SK-N-SH (cell line): ENCODE measurements at regions not wholly inside any gene's neighbourhood (a gene's known extent, or its start where the extent isn't known, plus 50 kb on each side); places are given as distances from the start of the nearest gene placed in this dataset.

Experiments
- CTCF ChIA-PET: fragments of 300-600, 350-600 bp; formaldehyde crosslinking; extraction: SDS; loops from one replicate; lab custom pipeline; 2021; lab: Yijun Ruan, JAX
- POLR2A ChIA-PET: fragments of 350-600 bp; sonication (Branson Sonifier 250); formaldehyde crosslinking; extraction: SDS; loops from one replicate; lab custom pipeline; 2020; ENCODE audit warnings: antibody characterized with exemption, inconsistent platforms; lab: Yijun Ruan, JAX
- DNase-seq: peaks from one replicate; pipeline ENCODE4 v3.0.0; 2012
- H2AFZ ChIP-seq: fragments of 200-600 bp; sonication (generic); 2 replicates; pipeline ENCODE4 v1.8.1; 2016; ENCODE audit warnings: antibody characterized with exemption, mild to moderate bottlenecking, low read depth
- H3F3A ChIP-seq: fragments of 200-600 bp; sonication (generic); replicated peaks from 2 replicates; pipeline ENCODE3; 2016; ENCODE audit warnings: antibody characterized with exemption, mild to moderate bottlenecking; ENCODE audit not compliant: insufficient read depth
- H3K27ac ChIP-seq, 2 experiments: fragments of 200-500 bp in 1 of 2; fragments of 200-600 bp in 1 of 2; sonication (Bioruptor generic) in 1 of 2; sonication (generic), shearing (Covaris generic) in 1 of 2; 2 replicates each; pipeline versions ENCODE4 v1.5.1 to v1.6.1; 2014 to 2016; ENCODE audit warnings: low read depth in 2 of 2, inconsistent platforms in 1 of 2, low read length in 1 of 2, mild to moderate bottlenecking in 1 of 2, mixed read lengths in 1 of 2
- H3K27me3 ChIP-seq: fragments of 200-600 bp; sonication (generic), shearing (Covaris generic); 2 replicates; pipeline ENCODE4 v1.6.1; 2016; ENCODE audit warnings: mixed run types; ENCODE audit not compliant: insufficient read depth
- H3K36me3 ChIP-seq, 2 experiments: fragments of 200-500 bp in 1 of 2; fragments of 200-600 bp in 1 of 2; sonication (Bioruptor generic) in 1 of 2; sonication (generic) in 1 of 2; replicated peaks in 1 of 2; 2 replicates each; pipeline versions ENCODE3 to v1.5.1; 2014 to 2016; ENCODE audit warnings: low read length in 1 of 2, mild to moderate bottlenecking in 1 of 2; ENCODE audit not compliant: insufficient read depth in 2 of 2, control insufficient read depth in 1 of 2
- H3K4me1 ChIP-seq, 2 experiments: fragments of 200-500 bp in 1 of 2; fragments of 200-600 bp in 1 of 2; sonication (Bioruptor generic) in 1 of 2; sonication (generic), shearing (Covaris generic) in 1 of 2; 2 replicates each; pipeline versions ENCODE4 v1.5.1 to v1.6.1; 2014 to 2016; ENCODE audit warnings: low read depth in 1 of 2, low read length in 1 of 2, mixed run types in 1 of 2; ENCODE audit not compliant: insufficient read depth in 2 of 2, control insufficient read depth in 1 of 2
- H3K4me2 ChIP-seq: fragments of 200-600 bp; sonication (generic), shearing (Covaris generic); 2 replicates; pipeline ENCODE4 v1.6.1; 2017; ENCODE audit warnings: mixed run types
- H3K4me3 ChIP-seq, 2 experiments: fragments of 200-500 bp in 1 of 2; fragments of 200-600 bp in 1 of 2; sonication (Bioruptor generic) in 1 of 2; sonication (generic), shearing (Covaris generic) in 1 of 2; 2 replicates each; pipeline versions ENCODE4 v1.5.1 to v1.8.1; 2014 to 2016; ENCODE audit warnings: low read depth in 2 of 2, inconsistent platforms in 1 of 2, low read length in 1 of 2, mild to moderate bottlenecking in 1 of 2, mixed read lengths in 1 of 2, moderate library complexity in 1 of 2
- H3K79me2 ChIP-seq: fragments of 200-600 bp; sonication (generic); 2 replicates; pipeline ENCODE4 v1.8.1; 2017; ENCODE audit warnings: mild to moderate bottlenecking; ENCODE audit not compliant: insufficient read depth
- H3K9ac ChIP-seq: fragments of 200-600 bp; sonication (generic); 2 replicates; pipeline ENCODE4 v1.6.1; 2017; ENCODE audit warnings: mixed run types
- H3K9me2 ChIP-seq: fragments of 200-600 bp; sonication (generic); 2 replicates; pipeline ENCODE4 v1.6.1; 2017; ENCODE audit warnings: mixed run types
- H3K9me3 ChIP-seq: fragments of 200-600 bp; sonication (generic); 2 replicates; pipeline ENCODE4 v1.6.1; 2017; ENCODE audit warnings: mixed run types, mild to moderate bottlenecking, moderate library complexity
- H4K20me1 ChIP-seq: fragments of 200-600 bp; sonication (generic); 2 replicates; pipeline ENCODE4 v1.6.1; 2017; ENCODE audit warnings: mild to moderate bottlenecking, mixed run types; ENCODE audit not compliant: insufficient read depth
- FOXM1 ChIP-seq: IDR thresholded peaks from 2 replicates; pipeline ENCODE4 v1.4.0; 2012; ENCODE audit warnings: low read depth, mild to moderate bottlenecking
- GABPA ChIP-seq: IDR thresholded peaks from 2 replicates; pipeline ENCODE4 v1.4.0; 2012; ENCODE audit warnings: low read depth, mild to moderate bottlenecking
- GATA2 ChIP-seq: sonication (generic); formaldehyde crosslinking; IDR thresholded peaks from 2 replicates; pipeline ENCODE4 v1.5.0; 2020; ENCODE audit warnings: mild to moderate bottlenecking, missing genetic modification reagents
- MEF2A ChIP-seq: IDR thresholded peaks from 2 replicates; pipeline ENCODE4 v1.4.0; 2012; ENCODE audit warnings: low read depth, borderline replicate concordance
- NFIC ChIP-seq: IDR thresholded peaks from 2 replicates; pipeline ENCODE4 v1.4.0; 2012; ENCODE audit warnings: borderline replicate concordance
- NRF1 ChIP-seq: IDR thresholded peaks from 2 replicates; pipeline ENCODE4 v1.6.1; 2012; ENCODE audit warnings: low read depth, mild to moderate bottlenecking, low read length
- RFX5 ChIP-seq: IDR thresholded peaks from 2 replicates; pipeline ENCODE4 v1.6.1; 2012; ENCODE audit warnings: mild to moderate bottlenecking, improper control_type of control experiment, low read length
- RXRA ChIP-seq: IDR thresholded peaks from 2 replicates; pipeline ENCODE4 v1.4.0; 2012; ENCODE audit warnings: low read depth, mild to moderate bottlenecking, borderline replicate concordance
- SMC3 ChIP-seq: IDR thresholded peaks from 2 replicates; pipeline ENCODE4 v1.6.1; 2012; ENCODE audit warnings: low read depth, low read length, improper control_type of control experiment
- USF2 ChIP-seq: fragments of 150-350 bp; IDR thresholded peaks from 2 replicates; pipeline ENCODE4 v1.6.1; 2017; ENCODE audit warnings: antibody characterized with exemption, low read length, low read depth, borderline replicate concordance
- YY1 ChIP-seq: IDR thresholded peaks from 2 replicates; pipeline ENCODE4 v1.4.0; 2012; ENCODE audit warnings: low read depth, mild to moderate bottlenecking
- ZBTB33 ChIP-seq: IDR thresholded peaks from 2 replicates; pipeline ENCODE4 v1.4.0; 2012; ENCODE audit warnings: low read depth, borderline replicate concordance
- whole genome bisulfite sequencing: methylation state at CpG from one replicate; pipeline ENCODE4 v1.1.6; 2017; ENCODE audit warnings: low lambda C conversion rate; 5-methylcytosine and 5-hydroxymethylcytosine counted together
- TF ChIP-seq, protein P1 (sequence below): IDR thresholded peaks from 2 replicates; pipeline ENCODE4 v1.4.0; 2012; ENCODE audit warnings: low read depth, borderline replicate concordance

DNA sequence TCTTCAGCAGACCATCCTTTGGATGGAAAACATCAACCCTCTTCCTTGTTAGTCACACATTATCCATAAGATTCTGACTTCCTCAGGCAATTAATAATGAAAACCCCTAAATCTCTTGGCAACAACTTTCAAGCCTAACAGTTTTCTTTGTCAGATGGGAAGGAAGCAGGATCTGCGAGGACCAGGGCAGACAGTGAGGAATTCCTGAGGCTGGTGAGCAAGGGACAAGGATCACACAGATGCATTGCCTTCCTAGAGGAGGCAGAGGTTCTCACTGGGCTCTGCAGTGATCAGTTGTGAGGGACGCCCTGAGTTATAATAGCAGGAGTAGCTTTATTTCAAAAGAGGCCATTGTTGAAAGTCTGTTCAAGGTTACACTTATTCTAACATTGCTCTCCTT, 195.4 kb downstream of the SLIT2 start:
- Histone ChIP-seq H4K20me1 (no peaks in the 10 kb centered on the region; the same call in 1 of the 2 replicates), H3K4me1 (peaks cover 0 to 16% of the 10 kb centered on the region in 2 experiments; a peak in 2 of 4 replicates), H3K36me3 (peaks cover 0 to 6% of the 10 kb centered on the region in 2 experiments), H3K27ac (no peak overlapping the region), H3K4me3 (no peak overlapping the region), H2AFZ (no peak overlapping the region), H3K4me2 (no peak overlapping the region), H3K27me3 (no peaks in the 10 kb centered on the region), H3F3A (no peaks in the 10 kb centered on the region), H3K79me2 (peaks cover 9% of the 10 kb centered on the region), H3K9ac (no peak overlapping the region), H3K9me3 (no peaks in the 10 kb centered on the region), H3K9me2 (no peaks in the 10 kb centered on the region)
- WGBS, result 72% methylated on average over 2 of the region's 2 CpGs
- DNase-seq, result no peak
- POLR2A ChIA-PET, result no interaction called here
- no peak for TF ChIP-seq RFX5
- TF ChIP-seq GATA2 (CRISPR knock-in tag), result no peak
- TF ChIP-seq SMC3, result no peak
- TF ChIP-seq GABPA, result no peak
- no peak for TF ChIP-seq FOXM1
- no peak for TF ChIP-seq RXRA
- TF ChIP-seq YY1, result no peak
- no peak for TF ChIP-seq NFIC
- no peak for TF ChIP-seq ZBTB33
- no peak for TF ChIP-seq NRF1
- CTCF ChIA-PET, result no interaction called here

GRCh38 chr4:20451986-20452385, 200.3 kb downstream of the SLIT2 start:
- H3K4me2 ChIP-seq, result no peak overlapping the region
- no peaks in the 10 kb centered on the region; the same call in 1 of the 2 replicates for H4K20me1 ChIP-seq
- no peaks in the 10 kb centered on the region for H3K27me3 ChIP-seq
- H3K4me1 ChIP-seq, result peaks cover 0 to 9% of the 10 kb centered on the region in 2 experiments; a peak in 2 of 4 replicates
- POLR2A ChIA-PET, result no interaction called here
- no peak overlapping the region for H2AFZ ChIP-seq
- H3K9me3 ChIP-seq, result no peaks in the 10 kb centered on the region
- no peak overlapping the region for H3K4me3 ChIP-seq
- DNase-seq, result no peak
- 81% methylated on average over 2 of the region's 2 CpGs for WGBS
- peaks cover 0 to 4% of the 10 kb centered on the region in 2 experiments for H3K36me3 ChIP-seq
- peaks cover 12% of the 10 kb centered on the region for H3F3A ChIP-seq
- TF ChIP-seq MEF2A, result no peak
- no peak for TF ChIP-seq SMC3
- no peak for TF ChIP-seq USF2
- TF ChIP-seq, protein P1, sequence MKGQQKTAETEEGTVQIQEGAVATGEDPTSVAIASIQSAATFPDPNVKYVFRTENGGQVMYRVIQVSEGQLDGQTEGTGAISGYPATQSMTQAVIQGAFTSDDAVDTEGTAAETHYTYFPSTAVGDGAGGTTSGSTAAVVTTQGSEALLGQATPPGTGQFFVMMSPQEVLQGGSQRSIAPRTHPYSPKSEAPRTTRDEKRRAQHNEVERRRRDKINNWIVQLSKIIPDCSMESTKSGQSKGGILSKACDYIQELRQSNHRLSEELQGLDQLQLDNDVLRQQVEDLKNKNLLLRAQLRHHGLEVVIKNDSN, result no peak
- TF ChIP-seq, all 33 proteins: peak for 0
- Histone ChIP-seq H3K9ac (no peak overlapping the region), H3K9me2 (no peaks in the 10 kb centered on the region), H3K79me2 (peaks cover 14% of the 10 kb centered on the region), H3K27ac (no peak overlapping the region)
- CTCF ChIA-PET, result interaction anchor here (1.5 kb wide), 2 partner anchors 9 to 16 kb away, joined by 3 to 5 read pairs; no protein-coding TSS in a partner anchor
